ENCODE measurements at regions not wholly inside any gene's neighbourhood (a gene's known extent, or its start where the extent isn't known, plus 50 kb on each side); places are given as distances from the start of the nearest gene placed in this dataset.

- whole genome bisulfite sequencing = 23% methylated on average over 3 of the region's 3 CpGs
These were observed 531.1 kb upstream of the ADAMTS5 start for GRCh38 chr21:27498025-27498424.

GRCh38 chr21:27495836-27496235 lies 528.9 kb upstream of the ADAMTS5 start:
- 93% methylated on average over 1 of the region's 1 CpG for WGBS
- no peak overlapping the region for H3K4me3 ChIP-seq
- H3K9me3 ChIP-seq = no peaks in the 10 kb centered on the region
- no peaks in the 10 kb centered on the region for H3K27me3 ChIP-seq
- H3K36me3 ChIP-seq = no peaks in the 10 kb centered on the region
- H3K4me1 ChIP-seq = no peaks in the 10 kb centered on the region
- H3K27ac ChIP-seq = no peak overlapping the region
- TF ChIP-seq CTCF (IDR thresholded peaks at IDR 0.05) (no peak), EP300 (IDR thresholded peaks at IDR 0.05) (no peak), POLR2A (IDR thresholded peaks at IDR 0.05) (no peak)
- DNase-seq (ENCODE audit: low spot score in 2 of 2) = no peak

More at GRCh38 chr21:27498025-27498424, 531.1 kb upstream of the ADAMTS5 start:
- Histone ChIP-seq H3K4me3 (no peak overlapping the region), H3K4me1 (no peaks in the 10 kb centered on the region), H3K9me3 (no peaks in the 10 kb centered on the region), H3K36me3 (no peaks in the 10 kb centered on the region), H3K27me3 (no peaks in the 10 kb centered on the region), H3K27ac (no peak overlapping the region)
- no peak for DNase-seq (ENCODE audit: low spot score in 2 of 2)
- TF ChIP-seq POLR2AphosphoS5 (IDR thresholded peaks at IDR 0.05) = no peak
- no peak for TF ChIP-seq EP300 (IDR thresholded peaks at IDR 0.05)
- TF ChIP-seq CTCF (IDR thresholded peaks at IDR 0.05) = no peak
- TF ChIP-seq POLR2A (IDR thresholded peaks at IDR 0.05) = no peak

GRCh38 chr21:27493542-27493941 lies 526.7 kb upstream of the ADAMTS5 start:
- no peaks in the 10 kb centered on the region for H3K27me3 ChIP-seq
- no peak overlapping the region for H3K4me3 ChIP-seq
- H3K27ac ChIP-seq = no peak overlapping the region
- H3K9me3 ChIP-seq = no peaks in the 10 kb centered on the region
- no peaks in the 10 kb centered on the region for H3K36me3 ChIP-seq
- no peak for DNase-seq (ENCODE audit: low spot score in 2 of 2)
- no peaks in the 10 kb centered on the region for H3K4me1 ChIP-seq
- TF ChIP-seq POLR2AphosphoS5 (IDR thresholded peaks at IDR 0.05) (no peak), POLR2A (IDR thresholded peaks at IDR 0.05) (no peak), EP300 (IDR thresholded peaks at IDR 0.05) (no peak), CTCF (IDR thresholded peaks at IDR 0.05) (no peak)

- H3K4me1 ChIP-seq = no peaks in the 10 kb centered on the region
- no peak for DNase-seq (ENCODE audit: low spot score in 2 of 2)
- no peak for TF ChIP-seq POLR2AphosphoS5 (IDR thresholded peaks at IDR 0.05)
- no peak for TF ChIP-seq POLR2A (IDR thresholded peaks at IDR 0.05)
- TF ChIP-seq CTCF (IDR thresholded peaks at IDR 0.05) = no peak
- no peak for TF ChIP-seq EP300 (IDR thresholded peaks at IDR 0.05)
- H3K27ac ChIP-seq = no peak overlapping the region
- H3K36me3 ChIP-seq = no peaks in the 10 kb centered on the region
- no peaks in the 10 kb centered on the region for H3K9me3 ChIP-seq
- 61% methylated on average over 3 of the region's 3 CpGs for WGBS
- no peak overlapping the region for H3K4me3 ChIP-seq
- no peaks in the 10 kb centered on the region for H3K27me3 ChIP-seq
These were observed 520.8 kb upstream of the ADAMTS5 start for GRCh38 chr21:27487676-27488075.

- no peak for DNase-seq (ENCODE audit: low spot score in 2 of 2)
- Histone ChIP-seq H3K4me1 (no peaks in the 10 kb centered on the region), H3K27me3 (no peaks in the 10 kb centered on the region), H3K27ac (no peak overlapping the region), H3K9me3 (no peaks in the 10 kb centered on the region), H3K4me3 (no peak overlapping the region), H3K36me3 (no peaks in the 10 kb centered on the region)
- TF ChIP-seq POLR2AphosphoS5 (IDR thresholded peaks at IDR 0.05) (no peak), EP300 (IDR thresholded peaks at IDR 0.05) (no peak), CTCF (IDR thresholded peaks at IDR 0.05) (no peak), POLR2A (IDR thresholded peaks at IDR 0.05) (no peak)
- 71% methylated on average over 2 of the region's 2 CpGs for WGBS
These were observed 514.0 kb upstream of the ADAMTS5 start for GRCh38 chr21:27480841-27481261.

Measured in suprapubic skin (tissue), 4 donors.